GM19328 (cell line): ENCODE measurements at regions not wholly inside any gene's neighbourhood (a gene's known extent, or its start where the extent isn't known, plus 50 kb on each side); places are given as distances from the start of the nearest gene placed in this dataset.
"Not testable (repeated sequence)": the region's sequence is repeated elsewhere in the genome, so short reads cannot be mapped to it uniquely, and the experiment has no call there.

ENCODE experiments used
- ATAC-seq: cut with Tn5 transposase; IDR thresholded peaks from one replicate; pipeline ENCODE4 v1.9.1; 2021; ENCODE audit warnings: mild to moderate bottlenecking, moderate library complexity; ENCODE audit not compliant: unreplicated experiment

- ATAC-seq = no peak
These were observed 189.7 kb upstream of the SLIT2 start for GRCh38 chr4:20062054-20062453.

- ATAC-seq = no peak
These were observed 200.9 kb upstream of the SLIT2 start for GRCh38 chr4:20050768-20051167.

GRCh38 chr4:20049889-20050288 lies 201.8 kb upstream of the SLIT2 start:
- no peak for ATAC-seq

GRCh38 chr4:20046931-20047677 lies 204.6 kb upstream of the SLIT2 start:
- ATAC-seq = no peak

GRCh38 chr4:20046179-20046578 lies 205.5 kb upstream of the SLIT2 start:
- ATAC-seq = no peak

DNA sequence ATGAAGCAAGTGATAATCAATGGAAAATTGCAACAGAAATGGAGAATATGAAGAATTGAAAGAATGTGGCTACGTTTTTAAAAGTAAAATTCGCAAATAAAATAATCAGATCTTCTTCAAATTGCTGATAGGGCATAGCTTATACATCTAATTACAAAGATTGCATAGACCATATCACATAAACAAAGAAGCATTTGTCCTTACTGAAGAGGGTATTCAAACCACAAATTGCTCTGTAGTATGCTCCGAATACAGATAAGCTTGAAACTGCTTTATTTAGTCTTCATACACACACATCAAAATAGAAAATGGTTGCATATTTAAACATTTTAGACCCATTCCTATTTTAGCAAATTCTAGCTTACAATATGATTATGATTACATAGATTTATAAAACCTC lies 206.7 kb upstream of the SLIT2 start:
- ATAC-seq = no peak

- ATAC-seq = no peak
These were observed 207.2 kb upstream of the SLIT2 start for GRCh38 chr4:20044502-20044911.

- ATAC-seq = no peak
These were observed 207.7 kb upstream of the SLIT2 start for GRCh38 chr4:20043991-20044390.

GRCh38 chr4:20042769-20043168 lies 208.9 kb upstream of the SLIT2 start:
- ATAC-seq = no peak

DNA sequence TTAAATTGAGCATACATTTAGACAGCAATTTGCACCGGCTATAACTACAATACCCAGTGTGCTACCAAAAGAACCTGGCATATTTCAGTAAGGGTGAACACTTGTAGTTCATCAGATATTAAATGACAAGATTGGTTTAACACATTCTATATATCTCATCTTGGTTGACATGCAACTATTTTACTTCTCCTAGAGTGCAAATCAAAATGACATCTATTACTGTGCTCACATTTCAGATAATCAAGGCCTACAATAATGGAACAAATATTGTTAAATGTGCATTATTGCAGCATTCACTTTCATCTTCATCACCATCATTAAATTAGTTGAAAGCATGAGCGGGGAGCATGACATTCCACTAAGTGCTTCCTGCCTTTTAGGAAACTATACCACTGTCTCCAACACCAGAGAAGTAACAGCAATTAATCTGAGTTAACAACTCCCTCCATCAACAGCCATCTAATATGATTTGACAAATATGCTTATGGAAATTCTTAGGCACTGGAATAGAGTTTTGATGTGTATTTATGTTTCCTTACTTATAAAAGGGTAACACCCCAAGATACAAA lies 209.8 kb upstream of the SLIT2 start:
- ATAC-seq = no peak

GRCh38 chr4:20037745-20038144 lies 214.0 kb upstream of the SLIT2 start:
- ATAC-seq = no peak

DNA sequence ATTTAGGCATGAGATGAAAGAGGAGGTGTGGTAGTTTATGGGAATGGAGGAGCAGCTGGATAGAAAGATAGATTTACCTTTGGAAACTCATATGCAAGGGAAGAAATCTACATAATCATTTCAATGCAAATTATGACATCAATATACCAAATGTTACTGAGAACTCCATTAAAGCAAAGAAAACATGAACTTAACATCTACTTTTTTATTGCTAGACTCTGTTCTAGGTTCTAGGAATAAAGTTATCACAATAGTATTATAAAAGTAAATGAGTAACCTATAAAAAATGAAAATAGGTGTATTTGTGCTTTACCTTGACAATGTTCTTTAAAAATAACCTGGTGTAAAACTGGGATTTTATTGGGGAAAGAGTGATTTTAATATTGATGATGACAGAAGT lies 221.6 kb upstream of the SLIT2 start:
- ATAC-seq = no peak

GRCh38 chr4:20028645-20029044 lies 223.1 kb upstream of the SLIT2 start:
- ATAC-seq = no peak

- ATAC-seq = no peak
These were observed 225.2 kb upstream of the SLIT2 start for GRCh38 chr4:20026456-20026855.

DNA sequence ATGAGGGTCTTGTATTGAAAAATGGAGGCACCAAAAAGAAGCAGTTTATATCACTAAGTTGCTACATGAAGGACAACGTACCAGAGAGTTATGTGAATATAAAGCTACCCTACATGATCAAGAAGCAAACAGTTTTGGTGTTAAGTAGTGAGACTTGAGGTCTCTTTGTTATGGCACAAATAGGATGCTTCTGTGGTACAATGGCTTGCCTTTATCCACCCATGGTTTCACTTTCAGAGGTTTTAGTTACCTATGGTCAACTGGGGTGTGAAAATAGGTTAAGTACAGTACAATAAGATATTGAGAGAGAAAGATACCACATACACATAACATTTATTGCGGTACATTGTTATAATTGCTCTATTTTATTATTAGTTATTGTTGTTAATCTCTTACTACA lies 229.2 kb upstream of the SLIT2 start:
- no peak for ATAC-seq

DNA sequence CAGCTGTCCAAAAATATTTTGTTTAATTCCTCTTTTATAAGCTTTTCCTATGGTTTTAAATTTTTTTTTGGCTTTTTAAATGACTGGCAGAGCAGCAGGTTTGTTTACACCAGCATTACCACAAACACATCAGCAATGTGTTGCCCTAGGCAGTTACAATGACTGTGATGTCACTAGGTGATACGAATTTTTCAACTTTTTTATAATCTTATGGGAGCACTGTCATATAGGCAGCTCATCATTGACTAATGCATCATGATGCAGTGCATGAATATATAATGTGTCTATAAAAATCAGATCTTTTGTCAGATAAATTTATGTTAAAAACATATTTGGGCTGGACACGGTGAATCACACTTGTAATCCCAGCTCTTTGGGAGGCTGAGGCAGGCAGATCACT lies 231.6 kb upstream of the SLIT2 start:
- no peak for ATAC-seq

- no peak for ATAC-seq
These were observed 232.2 kb upstream of the SLIT2 start for GRCh38 chr4:20019310-20020015.

GRCh38 chr4:20017777-20018115 lies 234.0 kb upstream of the SLIT2 start:
- ATAC-seq = no peak

DNA sequence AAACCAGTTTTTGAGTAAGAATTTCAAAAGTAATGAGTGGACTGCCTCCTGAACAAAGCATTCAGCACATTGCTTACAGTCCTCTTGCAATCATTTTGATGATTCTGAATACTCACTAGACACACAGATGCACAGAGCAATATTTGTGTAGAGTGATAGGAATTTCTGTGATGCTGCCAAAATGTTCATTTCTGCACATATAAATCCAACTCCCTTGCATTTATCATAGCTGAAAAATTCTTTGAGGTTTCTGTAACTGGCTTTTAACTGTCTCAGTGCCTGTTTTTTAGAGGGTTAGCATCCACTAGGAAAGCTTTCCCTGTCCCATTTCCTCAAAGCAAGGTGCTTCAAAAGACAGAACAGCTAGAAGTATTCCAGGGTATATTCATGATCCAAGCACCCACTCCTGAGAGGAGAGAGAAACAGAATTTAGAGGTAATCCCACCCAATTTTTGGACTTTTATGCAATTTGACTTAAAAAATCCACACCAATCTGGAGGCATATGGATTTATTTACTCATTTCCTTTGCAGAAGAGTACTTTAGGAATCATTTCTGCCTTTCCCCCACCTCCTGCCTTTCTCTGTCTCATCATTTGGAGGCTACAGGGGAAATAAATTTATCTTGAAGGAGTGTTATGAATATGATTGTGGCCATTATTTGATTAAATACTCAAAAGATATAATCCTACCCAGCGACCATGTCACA lies 234.5 kb upstream of the SLIT2 start:
- ATAC-seq = no peak

- no peak for ATAC-seq
These were observed 236.0 kb upstream of the SLIT2 start for GRCh38 chr4:20015636-20016224.

- not testable (repeated sequence) for ATAC-seq
These were observed 247.7 kb upstream of the SLIT2 start for GRCh38 chr4:20003836-20004558.
